ENCODE measurements at regions not wholly inside any gene's neighbourhood (a gene's known extent, or its start where the extent isn't known, plus 50 kb on each side); places are given as distances from the start of the nearest gene placed in this dataset.

- no peak for TF ChIP-seq Cebpa-rat (IDR thresholded peaks at IDR 0.05)
- H3K4me1 ChIP-seq = peaks cover 10% of the 10 kb centered on the region
- no peaks in the 10 kb centered on the region for H3K36me3 ChIP-seq
- no peak overlapping the region for H3K4me2 ChIP-seq
- H3K9ac ChIP-seq = no peak overlapping the region
- no peak overlapping the region for H3K4me3 ChIP-seq
- no peaks in the 10 kb centered on the region for H3K27me3 ChIP-seq
- H3K27ac ChIP-seq = no peak overlapping the region
- H4K20me1 ChIP-seq = no peaks in the 10 kb centered on the region
- H3K9me3 ChIP-seq = no peaks in the 10 kb centered on the region
These were observed 147.5 kb upstream of the RHOBTB1 start for GRCh38 chr10:61091531-61091930.

- no peak overlapping the region for H3K4me3 ChIP-seq
- peaks cover 10% of the 10 kb centered on the region for H3K9me3 ChIP-seq
- H3K4me1 ChIP-seq = no peaks in the 10 kb centered on the region
- TF ChIP-seq Cebpa-rat (IDR thresholded peaks at IDR 0.05) = no peak
- no peak overlapping the region for H3K4me2 ChIP-seq
- no peak overlapping the region for H3K9ac ChIP-seq
- no peaks in the 10 kb centered on the region for H4K20me1 ChIP-seq
- H3K27me3 ChIP-seq = no peaks in the 10 kb centered on the region
- H3K27ac ChIP-seq = no peak overlapping the region
- no peaks in the 10 kb centered on the region for H3K36me3 ChIP-seq
These were observed 145.3 kb upstream of the RHOBTB1 start for GRCh38 chr10:61089251-61089650.

DNA sequence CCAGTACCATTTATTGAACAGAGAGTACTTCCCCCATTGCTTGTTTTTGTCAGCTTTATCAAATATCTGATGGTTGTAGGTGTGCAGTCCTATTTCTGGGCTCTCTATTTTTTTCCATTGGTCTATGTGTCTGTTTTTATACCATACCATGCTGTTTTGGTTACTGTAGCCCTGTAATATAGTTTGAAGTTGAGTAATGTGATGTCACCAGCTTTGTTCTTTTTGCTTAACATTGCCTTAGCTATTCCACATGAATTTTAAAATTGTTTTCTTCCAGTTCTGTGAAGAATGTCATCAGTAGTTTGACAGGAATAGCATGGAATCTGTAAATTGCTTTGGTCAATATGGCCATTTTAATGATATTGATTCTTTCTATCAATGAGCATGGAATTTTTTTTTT, 140.5 kb upstream of the RHOBTB1 start:
- H3K36me3 ChIP-seq = no peaks in the 10 kb centered on the region
- no peak overlapping the region for H3K9ac ChIP-seq
- no peak overlapping the region for H3K27ac ChIP-seq
- no peaks in the 10 kb centered on the region for H3K27me3 ChIP-seq
- no peak for TF ChIP-seq Cebpa-rat (IDR thresholded peaks at IDR 0.05)
- H3K4me1 ChIP-seq = no peaks in the 10 kb centered on the region
- peaks cover 11% of the 10 kb centered on the region for H3K9me3 ChIP-seq
- no peak overlapping the region for H3K4me3 ChIP-seq
- H4K20me1 ChIP-seq = no peaks in the 10 kb centered on the region
- no peak overlapping the region for H3K4me2 ChIP-seq

DNA sequence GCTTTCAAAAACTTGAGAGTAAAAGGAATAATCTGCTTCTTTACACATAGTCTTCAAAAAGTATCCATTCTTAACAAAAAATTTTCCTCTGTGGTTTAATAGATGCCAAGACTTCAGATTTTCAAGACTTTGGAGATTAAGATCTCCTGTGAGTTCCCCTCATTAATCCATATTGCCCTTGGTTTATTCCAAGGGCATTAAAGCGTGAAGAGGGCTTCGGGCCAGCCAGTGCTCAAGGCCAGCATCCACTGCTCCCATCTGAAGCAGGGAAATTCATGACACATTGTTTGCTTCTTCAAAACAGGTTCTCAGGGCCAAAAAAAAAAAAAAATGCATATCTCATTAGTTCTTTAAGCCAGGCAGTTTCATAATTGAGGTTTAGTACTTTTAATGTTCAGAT, 137.3 kb upstream of the RHOBTB1 start:
- Histone ChIP-seq H4K20me1 (no peaks in the 10 kb centered on the region), H3K4me1 (no peaks in the 10 kb centered on the region), H3K9ac (no peak overlapping the region), H3K4me3 (no peak overlapping the region), H3K9me3 (peaks cover 11% of the 10 kb centered on the region), H3K27me3 (no peaks in the 10 kb centered on the region), H3K27ac (no peak overlapping the region), H3K36me3 (no peaks in the 10 kb centered on the region), H3K4me2 (no peak overlapping the region)
- TF ChIP-seq Cebpa-rat (IDR thresholded peaks at IDR 0.05) = no peak

DNA sequence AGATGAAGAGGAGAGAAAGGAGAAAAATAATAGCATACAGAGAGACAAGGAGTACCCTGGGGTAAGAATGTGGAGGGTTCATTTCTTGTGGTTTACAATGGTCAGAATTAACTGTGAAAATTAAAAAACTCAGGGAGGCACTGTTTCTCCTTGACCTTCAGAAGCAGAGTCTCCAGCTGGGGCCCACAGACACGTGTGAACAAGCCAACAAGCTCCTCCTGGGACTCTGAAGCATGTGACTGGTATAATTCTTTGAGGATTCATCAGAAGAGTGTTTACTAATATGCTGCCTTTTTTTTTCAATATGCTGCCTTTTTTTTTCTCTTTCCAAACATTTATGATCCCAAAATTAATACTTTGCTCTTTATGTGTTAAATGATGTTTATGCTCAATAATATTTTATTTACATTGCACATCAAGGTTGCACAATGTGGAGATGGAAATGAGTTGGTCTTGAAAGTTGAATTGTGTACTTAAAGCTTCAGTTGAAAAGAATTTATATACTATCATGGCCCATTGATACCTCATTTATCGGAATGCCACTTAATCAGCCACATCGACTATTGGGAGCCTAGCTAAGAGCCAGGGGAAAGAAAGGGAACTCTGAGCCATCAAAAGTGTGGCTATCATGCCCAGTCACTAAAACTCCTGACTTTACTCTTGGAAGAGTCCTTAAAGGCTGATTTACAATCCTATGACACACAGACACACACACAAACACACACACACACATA, 134.7 kb upstream of the RHOBTB1 start:
- Histone ChIP-seq H4K20me1 (no peaks in the 10 kb centered on the region), H3K27me3 (no peaks in the 10 kb centered on the region), H3K27ac (no peak overlapping the region), H3K9ac (no peak overlapping the region), H3K4me3 (no peak overlapping the region), H3K4me2 (no peak overlapping the region), H3K9me3 (no peaks in the 10 kb centered on the region), H3K4me1 (no peaks in the 10 kb centered on the region), H3K36me3 (no peaks in the 10 kb centered on the region)
- no peak for TF ChIP-seq Cebpa-rat (IDR thresholded peaks at IDR 0.05)

DNA sequence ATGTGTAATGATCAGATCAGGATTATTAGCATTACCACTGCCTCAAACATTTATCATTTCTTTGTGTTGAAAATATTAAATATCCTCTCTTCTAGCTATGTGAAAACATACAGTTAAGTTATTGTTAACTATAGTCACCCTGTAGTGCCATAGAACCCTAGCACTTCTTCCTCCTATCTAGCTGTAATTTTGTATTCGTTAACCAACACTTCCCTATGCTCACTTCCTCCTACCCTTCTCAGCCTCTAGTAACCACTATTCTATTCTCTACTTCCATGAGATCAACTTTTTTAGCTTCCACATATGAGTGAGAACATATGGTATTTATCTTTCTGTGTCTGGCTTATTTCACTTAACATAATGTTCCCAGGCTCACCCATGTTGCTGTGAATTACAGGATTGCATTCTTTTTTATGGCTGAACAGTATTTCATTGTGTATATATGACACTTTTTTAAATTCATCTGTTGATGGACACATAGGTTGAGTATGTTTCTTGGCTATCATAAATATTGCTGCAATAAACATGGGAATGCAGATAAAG, 132.7 kb upstream of the RHOBTB1 start:
- Histone ChIP-seq H3K4me1 (no peaks in the 10 kb centered on the region), H3K4me3 (no peak overlapping the region), H3K36me3 (no peaks in the 10 kb centered on the region), H4K20me1 (no peaks in the 10 kb centered on the region), H3K4me2 (no peak overlapping the region), H3K9ac (no peak overlapping the region), H3K27me3 (no peaks in the 10 kb centered on the region), H3K27ac (no peak overlapping the region), H3K9me3 (no peaks in the 10 kb centered on the region)
- no peak for TF ChIP-seq Cebpa-rat (IDR thresholded peaks at IDR 0.05)

DNA sequence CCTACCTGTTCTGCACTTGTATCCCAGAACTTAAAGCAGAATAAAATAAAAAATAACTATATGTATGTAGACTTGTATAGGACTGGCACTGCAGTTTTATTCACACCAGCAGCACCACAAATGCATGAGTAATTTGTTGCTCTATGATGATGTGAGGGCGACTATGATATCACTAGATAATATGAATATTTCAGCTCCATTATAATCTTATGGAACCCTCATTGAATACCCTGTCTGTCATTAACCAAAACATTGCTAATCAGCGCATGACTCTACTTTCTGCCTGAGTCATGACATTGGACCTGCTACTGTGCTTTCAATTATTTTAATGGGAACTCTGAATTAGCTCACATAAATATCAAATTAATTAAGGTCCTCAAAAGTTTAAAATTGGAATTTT, 129.4 kb upstream of the RHOBTB1 start:
- H3K4me1 ChIP-seq = no peaks in the 10 kb centered on the region
- no peaks in the 10 kb centered on the region for H3K36me3 ChIP-seq
- H3K9ac ChIP-seq = no peak overlapping the region
- H3K9me3 ChIP-seq = no peaks in the 10 kb centered on the region
- no peak overlapping the region for H3K4me3 ChIP-seq
- no peaks in the 10 kb centered on the region for H4K20me1 ChIP-seq
- no peak overlapping the region for H3K27ac ChIP-seq
- TF ChIP-seq Cebpa-rat (IDR thresholded peaks at IDR 0.05) = no peak
- H3K4me2 ChIP-seq = no peak overlapping the region
- no peaks in the 10 kb centered on the region for H3K27me3 ChIP-seq

- H3K27me3 ChIP-seq = no peaks in the 10 kb centered on the region
- no peaks in the 10 kb centered on the region for H3K36me3 ChIP-seq
- no peaks in the 10 kb centered on the region for H3K4me1 ChIP-seq
- no peak for TF ChIP-seq Cebpa-rat (IDR thresholded peaks at IDR 0.05)
- no peaks in the 10 kb centered on the region for H3K9me3 ChIP-seq
- H3K27ac ChIP-seq = no peak overlapping the region
- H3K4me3 ChIP-seq = no peak overlapping the region
- no peak overlapping the region for H3K4me2 ChIP-seq
- no peaks in the 10 kb centered on the region for H4K20me1 ChIP-seq
- no peak overlapping the region for H3K9ac ChIP-seq
These were observed 127.6 kb upstream of the RHOBTB1 start for GRCh38 chr10:61071580-61071979.

DNA sequence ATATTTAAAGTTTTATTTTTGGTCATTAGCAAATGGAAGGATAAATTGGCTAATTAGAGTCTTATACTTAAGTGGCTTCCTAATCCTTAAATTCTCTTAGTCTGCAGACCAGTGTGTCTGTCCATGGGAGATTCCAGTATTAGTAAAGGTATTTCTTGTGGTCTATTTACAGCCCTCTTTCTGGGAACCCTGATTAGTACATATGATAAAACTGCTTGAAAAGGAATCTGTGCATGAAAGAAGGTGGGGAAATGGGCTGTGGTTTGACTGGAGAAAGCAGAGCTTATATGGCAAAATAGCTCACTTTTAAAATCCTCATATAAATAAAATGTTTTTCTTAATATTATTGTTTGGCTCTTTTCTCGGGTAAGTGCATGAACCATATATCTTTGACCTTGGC, 124.5 kb upstream of the RHOBTB1 start:
- H3K4me3 ChIP-seq = no peak overlapping the region
- no peaks in the 10 kb centered on the region for H3K27me3 ChIP-seq
- no peaks in the 10 kb centered on the region for H3K9me3 ChIP-seq
- H3K36me3 ChIP-seq = no peaks in the 10 kb centered on the region
- no peaks in the 10 kb centered on the region for H4K20me1 ChIP-seq
- TF ChIP-seq Cebpa-rat (IDR thresholded peaks at IDR 0.05) = no peak
- no peaks in the 10 kb centered on the region for H3K4me1 ChIP-seq
- H3K27ac ChIP-seq = no peak overlapping the region
- no peak overlapping the region for H3K4me2 ChIP-seq
- H3K9ac ChIP-seq = no peak overlapping the region

DNA sequence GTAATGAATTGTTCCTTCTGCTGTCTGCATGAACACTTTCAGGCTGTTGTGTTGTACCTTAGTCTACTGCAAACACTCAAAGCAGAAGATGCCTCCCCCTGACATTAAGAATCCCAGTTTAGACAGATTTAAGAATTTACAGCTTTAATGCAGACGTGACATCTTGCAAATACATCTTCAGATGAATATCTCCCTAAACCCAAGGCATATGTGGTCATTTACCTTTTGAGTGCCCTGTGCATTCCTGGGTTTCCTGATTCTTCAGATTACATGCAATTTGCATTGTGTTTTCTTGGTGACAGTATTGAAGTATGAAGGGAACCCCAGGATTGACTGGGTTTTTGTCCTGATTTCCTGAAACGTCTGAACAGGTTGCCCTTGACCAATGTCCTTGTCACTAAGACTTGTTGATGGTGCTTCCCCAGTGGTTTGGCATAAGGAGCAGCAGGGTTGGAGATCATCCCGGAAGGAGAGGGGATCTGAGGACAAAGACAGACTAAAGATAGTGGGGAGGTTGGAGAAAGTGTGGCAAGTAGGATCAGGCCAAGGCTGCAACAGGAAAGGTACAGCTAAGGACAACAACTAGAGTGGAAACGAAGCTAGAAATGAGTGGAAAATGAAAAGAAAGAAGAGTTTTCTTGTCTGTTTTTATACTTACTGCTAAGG, 123.8 kb upstream of the RHOBTB1 start:
- H3K4me2 ChIP-seq = no peak overlapping the region
- no peaks in the 10 kb centered on the region for H3K9me3 ChIP-seq
- no peak overlapping the region for H3K27ac ChIP-seq
- H4K20me1 ChIP-seq = no peaks in the 10 kb centered on the region
- TF ChIP-seq Cebpa-rat (IDR thresholded peaks at IDR 0.05) = no peak
- no peaks in the 10 kb centered on the region for H3K27me3 ChIP-seq
- H3K4me1 ChIP-seq = no peaks in the 10 kb centered on the region
- H3K4me3 ChIP-seq = no peak overlapping the region
- H3K9ac ChIP-seq = no peak overlapping the region
- H3K36me3 ChIP-seq = no peaks in the 10 kb centered on the region

Measured in BLaER1 (cell line).